Lower leg skin (tissue), 3 donors: ENCODE measurements at regions not wholly inside any gene's neighbourhood (a gene's known extent, or its start where the extent isn't known, plus 50 kb on each side); places are given as distances from the start of the nearest gene placed in this dataset.

ENCODE experiments used
- POLR2A ChIP-seq, 2 donors: fragments of 450-650 bp; IDR thresholded peaks; one replicate each; pipeline ENCODE4 v1.6.1; 2016 to 2017; ENCODE audit warnings: antibody characterized with exemption in 2 of 2, mild to moderate bottlenecking in 1 of 2, moderate library complexity in 1 of 2
- TF ChIP-seq, protein P1 (sequence below), 3 donors: fragments of 450-650 bp; IDR thresholded peaks; one replicate each; pipeline ENCODE4 v1.5.1; 2016; ENCODE audit warnings: antibody characterized with exemption in 3 of 3, mild to moderate bottlenecking in 3 of 3, moderate library complexity in 2 of 3

DNA sequence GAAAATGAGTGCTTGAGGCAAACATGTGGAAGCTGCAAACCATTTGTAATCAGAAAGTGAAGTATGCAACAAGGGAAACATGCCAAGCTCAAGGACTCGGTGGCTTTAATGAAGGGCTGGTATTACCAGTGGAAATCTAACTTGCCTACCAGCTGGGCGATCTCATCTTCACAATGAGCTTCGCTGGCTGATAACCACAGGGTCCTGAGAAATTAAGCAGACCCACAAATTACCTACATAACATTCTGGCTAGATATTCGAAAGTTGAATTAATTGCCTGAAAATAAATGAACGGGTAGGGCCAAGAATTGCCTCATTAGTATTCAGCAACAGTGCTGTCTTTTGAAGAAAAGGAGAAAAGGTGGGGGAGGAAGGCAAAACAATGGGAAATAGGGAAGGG lies 439.4 kb downstream of the PDZRN4 start:
- TF ChIP-seq, protein P1, sequence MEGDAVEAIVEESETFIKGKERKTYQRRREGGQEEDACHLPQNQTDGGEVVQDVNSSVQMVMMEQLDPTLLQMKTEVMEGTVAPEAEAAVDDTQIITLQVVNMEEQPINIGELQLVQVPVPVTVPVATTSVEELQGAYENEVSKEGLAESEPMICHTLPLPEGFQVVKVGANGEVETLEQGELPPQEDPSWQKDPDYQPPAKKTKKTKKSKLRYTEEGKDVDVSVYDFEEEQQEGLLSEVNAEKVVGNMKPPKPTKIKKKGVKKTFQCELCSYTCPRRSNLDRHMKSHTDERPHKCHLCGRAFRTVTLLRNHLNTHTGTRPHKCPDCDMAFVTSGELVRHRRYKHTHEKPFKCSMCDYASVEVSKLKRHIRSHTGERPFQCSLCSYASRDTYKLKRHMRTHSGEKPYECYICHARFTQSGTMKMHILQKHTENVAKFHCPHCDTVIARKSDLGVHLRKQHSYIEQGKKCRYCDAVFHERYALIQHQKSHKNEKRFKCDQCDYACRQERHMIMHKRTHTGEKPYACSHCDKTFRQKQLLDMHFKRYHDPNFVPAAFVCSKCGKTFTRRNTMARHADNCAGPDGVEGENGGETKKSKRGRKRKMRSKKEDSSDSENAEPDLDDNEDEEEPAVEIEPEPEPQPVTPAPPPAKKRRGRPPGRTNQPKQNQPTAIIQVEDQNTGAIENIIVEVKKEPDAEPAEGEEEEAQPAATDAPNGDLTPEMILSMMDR (IDR thresholded peaks at IDR 0.05), result no peak
- TF ChIP-seq POLR2A (IDR thresholded peaks at IDR 0.05), result no peak
